Caco-2 (cell line): ENCODE measurements at regions not wholly inside any gene's neighbourhood (a gene's known extent, or its start where the extent isn't known, plus 50 kb on each side); places are given as distances from the start of the nearest gene placed in this dataset.

Experiments
- BruUV-seq: library from RNA; stranded (reverse); fragments of 400-500 nt; replicated peaks from 2 replicates; lab custom pipeline; 2021; lab: Mats Ljungman, UMichigan
- CTCF ChIA-PET: fragments of 300-600 bp; sonication (Branson Sonifier 250); formaldehyde crosslinking; loops from one replicate; lab custom pipeline; 2022; ENCODE audit warnings: antibody characterized with exemption; lab: Charles Lee
- POLR2A ChIA-PET: fragments of 300-600 bp; sonication (Branson Sonifier 250); formaldehyde crosslinking; loops from one replicate; lab custom pipeline; 2022; ENCODE audit warnings: antibody characterized with exemption; lab: Charles Lee
- DNase-seq, 2 experiments: peaks; one replicate each; pipeline versions ENCODE4 v3.0.0 to v3.0.0-alpha.2; 2020 to 2022
- H3K27me3 ChIP-seq: replicated peaks from 2 replicates; pipeline ENCODE4 v1.6.0; 2011; ENCODE audit warnings: low read length; ENCODE audit not compliant: control insufficient read depth, insufficient read depth
- H3K36me3 ChIP-seq: 2 replicates; pipeline ENCODE4 v1.5.1; 2011; ENCODE audit warnings: low read length; ENCODE audit not compliant: control insufficient read depth, insufficient read depth
- H3K4me1 ChIP-seq: fragments of 250-450 bp; sonication (Bioruptor Pico); 2 replicates; pipeline ENCODE4 v1.5.1; 2020; ENCODE audit warnings: mild to moderate bottlenecking
- H3K4me3 ChIP-seq: 2 replicates; pipeline ENCODE4 v1.5.1; 2011; ENCODE audit warnings: low read depth, mild to moderate bottlenecking, control low read depth, low read length
- H3K9me3 ChIP-seq: fragments of 250-450 bp; sonication (Bioruptor Pico); 2 replicates; pipeline ENCODE4 v1.5.1; 2020; ENCODE audit warnings: mild to moderate bottlenecking, moderate library complexity
- H3K27ac Mint-ChIP-seq: one replicate; pipeline ENCODE4 v1.8.0; 2022; ENCODE audit warnings: mixed read lengths; ENCODE audit not compliant: unreplicated experiment
- H3K27me3 Mint-ChIP-seq: one replicate; pipeline ENCODE4 v1.8.0; 2022; ENCODE audit warnings: mixed read lengths; ENCODE audit not compliant: insufficient read depth, unreplicated experiment
- H3K36me3 Mint-ChIP-seq: one replicate; pipeline ENCODE4 v1.8.0; 2022; ENCODE audit warnings: mild to moderate bottlenecking, mixed read lengths; ENCODE audit not compliant: insufficient read depth, unreplicated experiment
- H3K4me1 Mint-ChIP-seq: one replicate; pipeline ENCODE4 v1.8.0; 2022; ENCODE audit warnings: low read depth, mixed read lengths; ENCODE audit not compliant: unreplicated experiment
- H3K4me3 Mint-ChIP-seq: one replicate; pipeline ENCODE4 v1.8.0; 2022; ENCODE audit warnings: mild to moderate bottlenecking, moderate library complexity, mixed read lengths; ENCODE audit not compliant: unreplicated experiment
- H3K9me3 Mint-ChIP-seq: one replicate; pipeline ENCODE4 v1.8.0; 2022; ENCODE audit warnings: mixed read lengths; ENCODE audit not compliant: unreplicated experiment
- intact Hi-C: fragments of 100-400 bp; cut with micrococcal nuclease; formaldehyde crosslinking; loops from one replicate; pipeline ENCODE4 v1.10.0; 2022; ENCODE audit not compliant: unreplicated experiment
- TF ChIP-seq, protein P1 (sequence below), 2 experiments: fragments of 200-600 bp in 1 of 2; IDR thresholded peaks; 1 replicate in 1 of 2; 2 replicates in 1 of 2; pipeline versions ENCODE4 v1.5.1 to v1.8.0; 2011 to 2022; ENCODE audit warnings: antibody characterized with exemption in 1 of 2, control low read depth in 1 of 2, inconsistent platforms in 1 of 2, low read depth in 1 of 2, low read length in 1 of 2, mild to moderate bottlenecking in 1 of 2, moderate library complexity in 1 of 2; ENCODE audit not compliant: insufficient read depth in 1 of 2, severe bottlenecking in 1 of 2, unreplicated experiment in 1 of 2

DNA sequence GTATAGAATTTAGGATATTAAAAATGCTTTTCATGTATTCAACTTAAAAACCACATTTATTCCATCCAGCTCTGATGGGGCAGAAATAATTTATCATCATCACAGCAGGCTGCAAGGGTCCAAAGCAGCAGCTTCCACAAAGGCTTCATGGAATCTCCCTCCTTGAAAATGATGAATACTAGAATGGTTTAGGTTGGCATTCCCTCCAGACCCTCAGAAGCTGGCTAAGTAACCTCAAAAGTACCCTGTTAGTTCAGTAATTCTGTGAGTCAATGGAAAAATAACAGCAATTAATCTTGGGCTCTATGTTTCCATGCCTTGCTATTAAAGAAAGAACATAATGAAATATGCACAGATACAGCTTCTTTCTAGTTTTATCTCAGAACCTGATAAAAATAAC, 594.9 kb upstream of the DIPK2B start:
- H3K36me3 Mint-ChIP-seq = peaks cover 14% of the 10 kb centered on the region
- H3K27ac Mint-ChIP-seq = no peak overlapping the region
- no peak overlapping the region for H3K4me3 Mint-ChIP-seq
- POLR2A ChIA-PET = no interaction called here
- TF ChIP-seq, protein P1, sequence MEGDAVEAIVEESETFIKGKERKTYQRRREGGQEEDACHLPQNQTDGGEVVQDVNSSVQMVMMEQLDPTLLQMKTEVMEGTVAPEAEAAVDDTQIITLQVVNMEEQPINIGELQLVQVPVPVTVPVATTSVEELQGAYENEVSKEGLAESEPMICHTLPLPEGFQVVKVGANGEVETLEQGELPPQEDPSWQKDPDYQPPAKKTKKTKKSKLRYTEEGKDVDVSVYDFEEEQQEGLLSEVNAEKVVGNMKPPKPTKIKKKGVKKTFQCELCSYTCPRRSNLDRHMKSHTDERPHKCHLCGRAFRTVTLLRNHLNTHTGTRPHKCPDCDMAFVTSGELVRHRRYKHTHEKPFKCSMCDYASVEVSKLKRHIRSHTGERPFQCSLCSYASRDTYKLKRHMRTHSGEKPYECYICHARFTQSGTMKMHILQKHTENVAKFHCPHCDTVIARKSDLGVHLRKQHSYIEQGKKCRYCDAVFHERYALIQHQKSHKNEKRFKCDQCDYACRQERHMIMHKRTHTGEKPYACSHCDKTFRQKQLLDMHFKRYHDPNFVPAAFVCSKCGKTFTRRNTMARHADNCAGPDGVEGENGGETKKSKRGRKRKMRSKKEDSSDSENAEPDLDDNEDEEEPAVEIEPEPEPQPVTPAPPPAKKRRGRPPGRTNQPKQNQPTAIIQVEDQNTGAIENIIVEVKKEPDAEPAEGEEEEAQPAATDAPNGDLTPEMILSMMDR (IDR thresholded peaks at IDR 0.05; ENCODE audit: insufficient read depth in 1 of 2, low read depth in 1 of 2, low read length in 1 of 2, severe bottlenecking in 1 of 2, unreplicated experiment in 1 of 2) = no peak
- Histone ChIP-seq H3K4me3 (no peak overlapping the region), H3K9me3 (no peaks in the 10 kb centered on the region), H3K36me3 (no peaks in the 10 kb centered on the region), H3K27me3 (no peaks in the 10 kb centered on the region), H3K4me1 (no peaks in the 10 kb centered on the region)
- no peaks in the 10 kb centered on the region for H3K27me3 Mint-ChIP-seq
- H3K9me3 Mint-ChIP-seq = no peaks in the 10 kb centered on the region
- CTCF ChIA-PET = no interaction called here
- BruUV-seq = no TSS peak
- no peak for DNase-seq
- no peaks in the 10 kb centered on the region for H3K4me1 Mint-ChIP-seq
- intact Hi-C loops = no loop called here

DNA sequence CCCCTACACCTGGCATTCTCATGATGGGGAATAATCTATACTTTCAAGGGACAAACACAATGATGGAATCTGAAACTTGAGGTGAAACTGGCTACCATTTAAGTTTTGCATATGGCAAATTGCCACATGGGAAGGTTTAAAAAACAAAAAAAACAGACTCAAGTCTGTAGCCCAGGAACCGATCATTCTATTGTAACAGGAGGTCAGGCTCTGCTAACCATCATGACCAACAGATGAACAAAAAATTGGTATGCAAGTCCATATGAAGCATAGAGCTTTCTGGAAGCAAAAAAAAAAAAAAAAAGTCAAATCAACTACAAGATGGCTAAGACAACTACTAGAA, 594.3 kb upstream of the DIPK2B start:
- Histone ChIP-seq H3K4me3 (no peak overlapping the region), H3K4me1 (no peaks in the 10 kb centered on the region), H3K27me3 (no peaks in the 10 kb centered on the region), H3K36me3 (no peaks in the 10 kb centered on the region), H3K9me3 (no peaks in the 10 kb centered on the region)
- no peaks in the 10 kb centered on the region for H3K9me3 Mint-ChIP-seq
- TF ChIP-seq, protein P1 (IDR thresholded peaks at IDR 0.05; ENCODE audit: insufficient read depth in 1 of 2, low read depth in 1 of 2, low read length in 1 of 2, severe bottlenecking in 1 of 2, unreplicated experiment in 1 of 2) = no peak
- no peaks in the 10 kb centered on the region for H3K27me3 Mint-ChIP-seq
- CTCF ChIA-PET = no interaction called here
- peaks cover 14% of the 10 kb centered on the region for H3K36me3 Mint-ChIP-seq
- BruUV-seq = no TSS peak
- no peaks in the 10 kb centered on the region for H3K4me1 Mint-ChIP-seq
- DNase-seq = no peak
- H3K4me3 Mint-ChIP-seq = no peak overlapping the region
- intact Hi-C loops = no loop called here
- POLR2A ChIA-PET = no interaction called here
- H3K27ac Mint-ChIP-seq = no peak overlapping the region

GRCh38 chrX:45794323-45794994, 593.8 kb upstream of the DIPK2B start:
- Mint-ChIP-seq H3K4me1 (no peaks in the 10 kb centered on the region), H3K27ac (no peak overlapping the region), H3K9me3 (no peaks in the 10 kb centered on the region), H3K27me3 (no peaks in the 10 kb centered on the region), H3K4me3 (no peak overlapping the region), H3K36me3 (peaks cover 14% of the 10 kb centered on the region)
- DNase-seq = no peak
- ChIA-PET POLR2A (no interaction called here), CTCF (no interaction called here)
- no TSS peak for BruUV-seq
- Histone ChIP-seq H3K27me3 (no peaks in the 10 kb centered on the region), H3K9me3 (no peaks in the 10 kb centered on the region), H3K4me3 (no peak overlapping the region), H3K4me1 (no peaks in the 10 kb centered on the region), H3K36me3 (no peaks in the 10 kb centered on the region)
- TF ChIP-seq, protein P1 (IDR thresholded peaks at IDR 0.05; ENCODE audit: insufficient read depth in 1 of 2, low read depth in 1 of 2, low read length in 1 of 2, severe bottlenecking in 1 of 2, unreplicated experiment in 1 of 2) = no peak
- intact Hi-C loops = no loop called here
